GM12878 (cell line): ENCODE measurements at regions not wholly inside any gene's neighbourhood (a gene's known extent, or its start where the extent isn't known, plus 50 kb on each side); places are given as distances from the start of the nearest gene placed in this dataset.

Experiments
- BRCA1 ChIP-seq: IDR thresholded peaks from 2 replicates; pipeline ENCODE4 v1.6.1; 2011; ENCODE audit warnings: low read depth, low read length, improper control_type of control experiment
- CTCF ChIP-seq, 3 experiments: IDR thresholded peaks in 2 of 3; conservative IDR thresholded peaks in 1 of 3; 2 replicates each; pipeline ENCODE4 v1.5.1; 2011; ENCODE audit warnings: low read depth in 3 of 3, low read length in 3 of 3, mild to moderate bottlenecking in 3 of 3, control low read depth in 2 of 3, moderate library complexity in 2 of 3, inconsistent platforms in 1 of 3, mixed read lengths in 1 of 3; ENCODE audit not compliant: control insufficient read depth in 2 of 3, insufficient read depth in 1 of 3; ENCODE audit errors: extremely low read depth in 1 of 3
- POLR2AphosphoS5 ChIP-seq: IDR thresholded peaks from 2 replicates; pipeline ENCODE4 v1.6.1; 2011; ENCODE audit warnings: mild to moderate bottlenecking, low read length, inconsistent platforms
- SMARCA5 ChIP-seq: fragments of 450-650 bp; IDR thresholded peaks from 2 replicates; pipeline ENCODE4 v1.6.1; 2017; ENCODE audit warnings: mild to moderate bottlenecking

- TF ChIP-seq POLR2AphosphoS5, result no peak
- TF ChIP-seq BRCA1, result no peak
- TF ChIP-seq CTCF (IDR thresholded peaks at IDR 0.05 in 2 of 3, conservative IDR thresholded peaks at IDR 0.05 in 1 of 3; ENCODE audit: control insufficient read depth in 2 of 3, extremely low read depth in 1 of 3, insufficient read depth in 1 of 3, low read depth in 3 of 3, low read length in 3 of 3), result no peak
- no peak for TF ChIP-seq SMARCA5
These were observed 195.4 kb upstream of the KCNJ16 start for GRCh38 chr17:69879576-69879975.
